ENCODE measurements at regions not wholly inside any gene's neighbourhood (a gene's known extent, or its start where the extent isn't known, plus 50 kb on each side); places are given as distances from the start of the nearest gene placed in this dataset.

GRCh38 chr2:220833446-220833845 lies 738.7 kb downstream of the EPHA4 start:
- H3K27me3 ChIP-seq (ENCODE audit: insufficient read depth, low read length) = no peaks in the 10 kb centered on the region
- H2BK120ac ChIP-seq (ENCODE audit: low read depth, low read length, poor library complexity, severe bottlenecking) = no peak overlapping the region
- no peak for DNase-seq
- Mint-ChIP-seq H3K36me3 (ENCODE audit: insufficient read depth in 1 of 3, low read depth in 3 of 3) (no peaks in the 10 kb centered on the region; a peak in 1 of 7 replicates), H3K4me1 (peaks cover 7 to 8% of the 10 kb centered on the region in 2 experiments; a peak in 2 of 4 replicates), H3K27ac (no peak overlapping the region), H3K9me3 (peaks cover 0 to 2% of the 10 kb centered on the region in 2 experiments; a peak in 1 of 5 replicates), H3K4me3 (no peak overlapping the region), H3K27me3 (ENCODE audit: low read depth) (no peaks in the 10 kb centered on the region)
- no peak overlapping the region for H3K23ac ChIP-seq (ENCODE audit: insufficient read length, low read depth, low read length)
- H4K20me1 ChIP-seq (ENCODE audit: control insufficient read depth, insufficient read depth, insufficient read length) = no peaks in the 10 kb centered on the region
- no peaks in the 10 kb centered on the region for H3K9me3 ChIP-seq (ENCODE audit: control insufficient read depth, low read depth, low read length)
- H2AFZ ChIP-seq (ENCODE audit: low read length) = no peak overlapping the region
- H3T11ph ChIP-seq (ENCODE audit: low read length) = no peak overlapping the region
- H3K14ac ChIP-seq (ENCODE audit: insufficient read depth, low read length) = no peak overlapping the region
- H4K5ac ChIP-seq (ENCODE audit: insufficient read length, low read depth, low read length) = no peak overlapping the region
- H2BK15ac ChIP-seq (ENCODE audit: low read depth, low read length) = no peak overlapping the region
- H2BK20ac ChIP-seq (ENCODE audit: low read depth, low read length, poor library complexity, severe bottlenecking) = no peak overlapping the region
- H4K91ac ChIP-seq (ENCODE audit: insufficient read length, low read depth, low read length) = no peak overlapping the region
- H3K79me1 ChIP-seq (ENCODE audit: insufficient read depth, low read depth, low read length, poor library complexity, severe bottlenecking) = no peaks in the 10 kb centered on the region
- WGBS (ENCODE audit: extremely low coverage, insufficient read length, low lambda C conversion rate) = no CpG with 5 or more reads among the region's 1 CpG
- H3K56ac ChIP-seq (ENCODE audit: insufficient read length, low read depth, low read length) = no peak overlapping the region
- no peaks in the 10 kb centered on the region for H3K4me1 ChIP-seq (ENCODE audit: insufficient read depth, low read length)
- no peak for TF ChIP-seq CTCF (conservative IDR thresholded peaks at IDR 0.05)
- H3K4ac ChIP-seq (ENCODE audit: low read depth, low read length) = no peak overlapping the region
- no peak overlapping the region for H3K4me2 ChIP-seq (ENCODE audit: insufficient read depth, insufficient read length, low read length)
- no peak overlapping the region for H3K9ac ChIP-seq (ENCODE audit: extremely low read depth, insufficient read length, low read length)
- H4K8ac ChIP-seq (replicated peaks; ENCODE audit: insufficient read length, low read depth, low read length) = no peak overlapping the region
- H3K23me2 ChIP-seq (ENCODE audit: insufficient read length, low read depth, low read length, poor library complexity, severe bottlenecking) = no peaks in the 10 kb centered on the region
- no peak overlapping the region for H2BK5ac ChIP-seq (ENCODE audit: insufficient read length, low read length)
- no peak overlapping the region for H2BK12ac ChIP-seq (ENCODE audit: insufficient read length, low read depth, low read length)
- no peaks in the 10 kb centered on the region for H3K79me2 ChIP-seq (ENCODE audit: insufficient read depth, low read length)
- no peak overlapping the region for H3K18ac ChIP-seq (ENCODE audit: insufficient read length, low read depth, low read length)
- no peak overlapping the region for H3K27ac ChIP-seq (ENCODE audit: insufficient read length, low read depth, low read length)
- no peak overlapping the region for H2AK5ac ChIP-seq (ENCODE audit: insufficient read length, low read length)
